Renal pelvis (tissue), 1 donor: ENCODE measurements at regions not wholly inside any gene's neighbourhood (a gene's known extent, or its start where the extent isn't known, plus 50 kb on each side); places are given as distances from the start of the nearest gene placed in this dataset.

ENCODE experiments used
- DNase-seq: peaks from one replicate; pipeline ENCODE4 v3.0.0-alpha.2; 2013

- no peak for DNase-seq
Observed at GRCh38 chr6:144724818-144725217, 439.7 kb downstream of the UTRN start.

- peak; percentile 78 for DNase-seq
Observed at GRCh38 chr6:144725736-144726522, 440.8 kb downstream of the UTRN start.

GRCh38 chr6:144728804-144729203, 443.7 kb downstream of the UTRN start:
- no peak for DNase-seq

DNA sequence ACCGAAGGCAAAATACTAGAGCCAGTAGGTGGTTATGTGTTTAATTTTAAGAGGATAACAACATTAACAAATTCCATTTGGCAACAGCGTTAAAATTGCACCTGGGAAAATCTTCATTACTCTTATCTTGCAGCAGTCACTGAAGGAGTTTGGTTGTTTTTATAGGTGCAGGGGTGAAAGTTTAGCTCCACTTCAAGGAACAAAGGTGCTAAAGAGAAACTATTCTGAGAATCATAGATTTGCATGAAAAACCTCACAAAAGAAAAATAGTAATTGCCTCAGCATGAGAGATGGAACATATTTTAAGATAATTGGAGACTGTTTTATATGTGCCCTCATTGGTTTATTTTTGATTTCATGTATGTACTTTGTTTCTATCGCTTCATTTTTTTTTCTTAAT, 444.4 kb downstream of the UTRN start:
- DNase-seq, result no peak

DNA sequence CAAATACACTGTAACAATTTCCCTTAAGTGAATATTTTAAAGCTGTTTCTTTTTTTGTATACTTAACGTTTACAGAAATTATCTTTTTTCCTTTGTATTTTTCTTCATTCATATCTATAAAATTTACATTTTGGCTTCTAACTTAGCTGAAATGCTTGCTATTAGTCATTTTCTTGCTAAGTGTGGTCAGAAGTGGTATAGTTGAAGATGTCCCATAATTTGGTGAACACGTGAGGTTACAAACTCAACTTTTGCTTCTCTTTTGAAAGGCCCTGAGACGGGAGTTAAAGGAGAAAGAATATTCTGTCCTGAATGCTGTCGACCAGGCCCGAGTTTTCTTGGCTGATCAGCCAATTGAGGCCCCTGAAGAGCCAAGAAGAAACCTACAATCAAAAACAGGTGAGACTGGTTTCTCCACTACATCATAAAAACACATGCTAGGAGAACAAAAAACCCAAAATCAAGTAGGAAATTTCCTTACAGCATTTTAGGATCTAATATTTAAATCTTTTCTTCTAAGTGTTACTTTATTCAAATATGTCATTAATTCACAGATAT, 445.0 kb downstream of the UTRN start:
- DNase-seq, result no peak

DNA sequence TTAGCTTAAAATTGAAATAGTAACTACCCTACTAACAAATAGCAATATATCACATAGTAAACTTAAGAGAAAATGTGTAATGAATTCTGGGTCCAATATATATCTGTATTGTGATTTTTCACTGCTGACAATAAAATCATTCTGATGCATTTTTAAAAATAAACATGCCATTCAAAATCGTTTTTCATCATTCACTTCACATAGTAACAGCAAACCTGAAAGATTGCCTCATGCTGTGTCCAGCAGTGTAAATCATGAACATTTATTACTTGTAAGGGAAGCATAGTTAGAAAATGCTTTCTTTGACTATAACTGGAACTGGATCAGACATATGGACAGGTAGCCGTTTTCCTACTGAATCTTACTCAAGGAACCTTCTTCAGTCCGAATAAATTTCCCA, 446.1 kb downstream of the UTRN start:
- DNase-seq, result no peak

DNA sequence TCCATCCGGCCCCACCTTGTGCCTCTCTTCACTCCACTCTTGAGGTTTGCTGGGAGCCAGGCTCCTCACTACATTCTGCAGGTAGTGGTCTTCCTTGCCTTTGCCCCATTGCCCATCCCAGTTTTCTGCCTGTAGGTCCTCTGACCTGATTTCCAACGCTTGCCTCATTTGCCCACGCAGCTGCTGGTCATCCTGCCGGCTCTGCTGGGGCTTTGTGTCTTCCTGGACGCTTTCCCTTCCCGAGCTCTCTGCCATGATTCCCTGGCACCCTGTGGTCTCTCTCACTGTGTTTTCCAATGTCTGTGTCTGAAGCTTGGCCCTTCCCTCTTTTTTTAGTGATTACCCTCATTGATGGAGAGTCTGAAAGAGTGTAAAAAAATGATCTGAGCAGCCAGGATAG, 451.6 kb downstream of the UTRN start:
- no peak for DNase-seq

DNA sequence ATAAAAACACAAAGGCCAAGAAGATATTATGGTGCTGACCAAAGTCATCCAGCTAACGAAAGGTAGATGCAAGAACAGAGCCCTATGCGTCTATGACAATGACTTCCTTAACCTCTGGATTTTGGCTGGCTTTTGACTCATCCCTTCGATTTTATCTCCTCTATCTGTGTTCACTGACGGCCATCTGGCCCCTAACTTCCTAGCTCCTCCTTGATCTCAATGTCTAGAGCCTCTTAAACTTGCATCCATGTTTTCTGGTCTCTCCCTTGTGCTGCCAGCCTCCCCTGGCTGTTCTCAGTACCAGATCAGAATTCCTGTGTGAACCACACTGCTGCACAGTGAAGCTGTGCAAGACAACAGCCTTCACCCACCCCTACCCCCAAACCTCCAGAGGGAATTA, 452.9 kb downstream of the UTRN start:
- no peak for DNase-seq

DNA sequence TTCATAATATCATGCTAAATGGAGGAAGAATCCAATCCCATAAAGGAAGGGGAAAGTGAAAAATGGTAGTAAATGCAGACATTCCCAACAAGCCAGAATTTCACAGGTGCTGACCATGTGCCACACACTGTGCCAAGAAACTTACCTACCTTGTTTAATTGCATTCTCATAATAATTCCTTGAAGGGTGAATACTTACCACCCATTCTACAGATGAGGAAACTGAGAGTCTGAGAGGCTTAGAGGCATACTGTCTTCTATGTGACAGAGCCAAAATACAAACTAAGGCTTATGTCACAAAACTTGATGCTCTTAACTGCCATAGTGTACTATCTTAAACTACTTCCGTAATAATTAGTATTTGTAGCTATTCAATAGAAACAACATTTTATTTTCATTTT, 454.7 kb downstream of the UTRN start:
- no peak for DNase-seq

DNA sequence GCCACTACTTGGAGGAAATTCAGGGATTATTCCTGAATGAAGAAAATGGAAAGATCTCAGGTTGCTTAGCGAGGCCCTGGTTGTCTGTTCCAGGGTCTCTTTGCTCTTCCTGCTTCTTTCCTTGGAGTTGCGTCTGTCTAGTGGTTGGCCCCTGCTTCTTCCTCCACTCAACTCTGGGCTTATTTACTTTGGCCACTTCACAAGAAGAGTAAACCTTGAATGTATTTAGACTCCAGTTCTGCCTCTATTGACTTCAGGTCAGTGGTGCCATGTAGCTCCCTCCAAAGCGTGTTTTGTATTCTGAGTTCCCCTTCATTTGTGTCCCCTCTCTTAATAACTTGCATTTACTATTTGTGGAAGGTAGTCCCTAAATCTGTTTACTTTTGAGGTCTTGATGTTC, 456.5 kb downstream of the UTRN start:
- DNase-seq, result no peak

DNA sequence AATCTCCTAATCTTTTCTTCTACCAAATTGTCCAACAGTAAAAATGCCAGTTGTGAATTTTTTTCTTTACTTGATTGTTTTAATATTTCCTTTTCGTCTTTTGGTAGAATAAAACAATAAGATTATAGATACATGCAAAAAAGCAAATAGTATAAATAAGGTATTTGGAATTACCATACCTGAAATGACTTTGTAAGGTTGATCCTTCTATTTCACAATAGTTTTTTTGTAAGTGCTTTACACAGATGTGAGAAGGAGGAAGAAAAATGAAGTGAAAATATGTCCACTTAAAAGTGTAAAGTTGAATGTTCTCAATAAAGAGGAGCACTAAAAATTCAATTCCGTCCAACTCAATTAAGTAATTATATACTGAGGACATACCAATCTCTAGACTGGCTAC, 457.6 kb downstream of the UTRN start:
- no peak for DNase-seq

GRCh38 chr6:144744720-144745119, 459.6 kb downstream of the UTRN start:
- DNase-seq, result no peak

GRCh38 chr6:144745439-144745838, 460.3 kb downstream of the UTRN start:
- no peak for DNase-seq

- no peak for DNase-seq
Observed at GRCh38 chr6:144746902-144747469, 461.9 kb downstream of the UTRN start.

DNA sequence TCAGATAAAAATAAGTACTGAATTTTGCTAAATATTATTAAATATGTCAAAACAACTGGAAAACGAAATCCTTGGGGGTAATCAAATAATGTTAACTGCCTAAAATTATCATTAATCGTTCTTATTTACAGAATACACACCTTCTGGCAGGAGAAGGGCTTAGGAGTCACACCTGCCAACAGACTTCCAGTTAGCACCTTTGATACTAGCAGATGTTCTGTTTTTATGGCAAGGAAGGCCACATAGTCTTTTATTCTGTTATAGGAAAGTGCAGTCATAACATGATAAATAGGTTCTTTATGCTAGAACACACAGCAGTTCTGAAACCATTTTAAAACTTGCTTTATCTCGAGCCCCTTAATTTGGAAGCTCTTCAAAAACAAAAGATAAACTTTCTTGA, 464.1 kb downstream of the UTRN start:
- DNase-seq, result no peak

GRCh38 chr6:144753023-144753705, 468.0 kb downstream of the UTRN start:
- no peak for DNase-seq

DNA sequence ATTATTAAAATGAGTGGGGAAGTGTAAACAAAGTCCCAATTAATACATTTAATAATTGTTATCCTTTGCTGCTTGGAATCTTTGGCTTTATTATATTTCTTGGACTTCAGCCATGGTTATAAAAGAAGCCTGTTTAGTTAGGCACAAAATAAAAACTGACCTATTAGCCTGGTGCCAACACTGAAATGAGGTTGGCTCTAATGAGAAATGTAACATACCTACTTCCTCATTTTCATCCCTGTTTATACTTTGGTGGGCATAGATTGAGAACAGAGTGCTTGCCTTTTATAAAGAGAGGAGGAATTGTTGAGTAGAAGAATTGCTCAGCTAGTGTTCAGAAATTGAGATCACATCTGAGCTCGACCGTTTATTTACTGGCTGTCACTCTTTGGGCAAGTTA, 471.3 kb downstream of the UTRN start:
- DNase-seq, result no peak

GRCh38 chr6:144757299-144757698, 472.2 kb downstream of the UTRN start:
- no peak for DNase-seq

GRCh38 chr6:144757730-144758129, 472.6 kb downstream of the UTRN start:
- no peak for DNase-seq

GRCh38 chr6:144758602-144759001, 473.5 kb downstream of the UTRN start:
- no peak for DNase-seq

DNA sequence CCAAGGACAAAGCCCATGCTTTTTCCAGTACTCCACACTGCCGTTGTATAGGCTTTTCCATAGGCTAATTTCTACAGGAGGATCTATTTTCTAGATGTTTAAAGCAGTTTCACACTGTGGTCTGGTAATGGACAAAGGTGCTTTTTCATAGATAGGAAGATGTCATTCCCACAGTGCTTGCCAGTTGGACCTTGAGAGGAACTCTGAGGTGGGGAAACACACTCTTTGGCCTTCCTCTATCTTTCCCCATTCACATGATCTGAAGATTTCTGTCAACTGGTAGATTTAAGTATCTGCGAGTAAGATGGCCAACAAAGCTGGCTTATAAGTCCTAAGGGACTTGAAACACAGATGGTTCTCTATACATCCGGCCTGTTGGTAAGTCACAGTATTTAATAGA, 477.3 kb downstream of the UTRN start:
- no peak for DNase-seq

DNA sequence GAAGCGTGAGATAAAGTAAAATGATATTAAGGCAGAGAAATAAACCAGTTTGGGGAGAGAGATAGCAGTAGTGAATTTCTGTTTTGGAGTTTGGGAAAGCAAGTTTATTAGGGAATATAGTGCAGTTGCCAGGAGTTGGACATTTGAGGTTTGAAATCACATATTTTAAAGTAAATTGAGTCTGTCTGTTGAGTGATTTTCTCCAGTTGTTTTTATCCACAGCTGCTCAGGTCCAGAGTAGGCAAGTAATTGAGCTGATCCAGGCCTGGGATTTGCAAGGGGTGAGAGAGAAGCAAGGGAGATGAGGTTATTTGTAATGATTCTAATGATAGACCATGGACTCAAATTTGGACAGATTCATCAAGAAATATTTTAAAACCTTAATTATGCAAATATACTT, 481.9 kb downstream of the UTRN start:
- DNase-seq, result no peak

DNA sequence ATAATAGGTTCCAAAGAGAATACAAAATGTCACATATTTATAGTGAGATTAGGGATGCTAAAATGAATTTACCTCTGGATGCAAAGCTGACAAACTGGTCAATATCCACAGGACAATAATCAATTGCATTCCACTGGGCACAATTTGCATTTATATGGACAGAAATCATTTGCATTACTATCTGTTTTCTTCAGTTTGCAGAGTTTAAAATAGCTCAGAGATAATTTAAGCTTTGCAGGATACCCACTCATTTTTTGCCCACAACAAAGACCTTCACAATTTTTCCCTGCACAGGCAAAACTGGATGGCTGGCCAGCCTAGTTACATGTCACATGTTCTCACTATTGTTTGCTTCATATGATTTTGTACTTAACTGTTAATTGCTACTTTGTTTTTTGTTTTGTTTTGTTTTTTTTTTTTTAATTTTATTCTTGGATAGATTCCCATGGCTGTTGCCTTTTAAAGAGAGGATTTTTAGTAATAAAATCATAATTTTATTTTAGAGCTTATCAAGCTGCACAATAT, 483.5 kb downstream of the UTRN start:
- DNase-seq, result no peak
